Mononuclear cell (primary cell): ENCODE measurements at regions not wholly inside any gene's neighbourhood (a gene's known extent, or its start where the extent isn't known, plus 50 kb on each side); places are given as distances from the start of the nearest gene placed in this dataset.
A peak's percentile ranks its signal among the peaks of the same experiment; 100 is the strongest.

Experiments used
- H3K27me3 ChIP-seq: 2 replicates; pipeline ENCODE4 v1.6.0; 2011; ENCODE audit warnings: low read length, control low read depth; ENCODE audit not compliant: insufficient read depth
- H3K4me1 ChIP-seq: 2 replicates; pipeline ENCODE4 v1.5.1; 2011; ENCODE audit warnings: mild to moderate bottlenecking, low read length, control low read depth; ENCODE audit not compliant: insufficient read depth
- H3K4me3 ChIP-seq: 2 replicates; pipeline ENCODE4 v1.5.1; 2011; ENCODE audit warnings: mild to moderate bottlenecking, low read length, moderate library complexity
- H3K9me3 ChIP-seq: 2 replicates; pipeline ENCODE4 v1.5.1; 2011; ENCODE audit warnings: low read depth, mild to moderate bottlenecking, control low read depth, low read length

- Histone ChIP-seq H3K4me1 (no peaks in the 10 kb centered on the region), H3K9me3 (no peaks in the 10 kb centered on the region), H3K4me3 (no peak overlapping the region), H3K27me3 (peaks cover 21% of the 10 kb centered on the region)
These were observed 126.5 kb downstream of the RMI1 start for GRCh38 chr9:84107081-84107480.

- no peak overlapping the region for H3K4me3 ChIP-seq
These were observed 127.4 kb downstream of the RMI1 start for GRCh38 chr9:84107995-84108394.

GRCh38 chr9:84111726-84112125 lies 131.1 kb downstream of the RMI1 start:
- Histone ChIP-seq H3K4me1 (no peaks in the 10 kb centered on the region), H3K27me3 (peaks cover 6% of the 10 kb centered on the region)

More at GRCh38 chr9:84107995-84108394, 127.4 kb downstream of the RMI1 start:
- Histone ChIP-seq H3K9me3 (no peaks in the 10 kb centered on the region), H3K4me1 (no peaks in the 10 kb centered on the region), H3K27me3 (peaks cover 14% of the 10 kb centered on the region)

GRCh38 chr9:84121991-84122523 lies 141.5 kb downstream of the RMI1 start:
- H3K27me3 ChIP-seq, result peaks cover 5% of the 10 kb centered on the region
- H3K9me3 ChIP-seq, result no peaks in the 10 kb centered on the region
- no peak overlapping the region for H3K4me3 ChIP-seq
- H3K4me1 ChIP-seq, result no peaks in the 10 kb centered on the region

More at GRCh38 chr9:84111726-84112125, 131.1 kb downstream of the RMI1 start:
- no peak overlapping the region for H3K4me3 ChIP-seq
- H3K9me3 ChIP-seq, result peaks cover 9% of the 10 kb centered on the region

GRCh38 chr9:84122572-84122971 lies 142.0 kb downstream of the RMI1 start:
- Histone ChIP-seq H3K9me3 (no peaks in the 10 kb centered on the region), H3K4me3 (no peak overlapping the region), H3K4me1 (no peaks in the 10 kb centered on the region), H3K27me3 (peaks cover 3% of the 10 kb centered on the region)

GRCh38 chr9:84123648-84124406 lies 143.2 kb downstream of the RMI1 start:
- no peaks in the 10 kb centered on the region for H3K4me1 ChIP-seq

GRCh38 chr9:84125046-84125445 lies 144.4 kb downstream of the RMI1 start:
- no peak overlapping the region for H3K4me3 ChIP-seq
- H3K9me3 ChIP-seq, result no peaks in the 10 kb centered on the region
- no peaks in the 10 kb centered on the region for H3K27me3 ChIP-seq
- H3K4me1 ChIP-seq, result no peaks in the 10 kb centered on the region

More at GRCh38 chr9:84123648-84124406, 143.2 kb downstream of the RMI1 start:
- Histone ChIP-seq H3K27me3 (no peaks in the 10 kb centered on the region), H3K4me3 (no peak overlapping the region), H3K9me3 (no peaks in the 10 kb centered on the region)

GRCh38 chr9:84129529-84129928 lies 148.9 kb downstream of the RMI1 start:
- Histone ChIP-seq H3K9me3 (no peaks in the 10 kb centered on the region), H3K27me3 (no peaks in the 10 kb centered on the region), H3K4me1 (no peaks in the 10 kb centered on the region), H3K4me3 (no peak overlapping the region)

- Histone ChIP-seq H3K4me3 (no peak overlapping the region), H3K4me1 (peaks cover 13% of the 10 kb centered on the region), H3K9me3 (no peaks in the 10 kb centered on the region), H3K27me3 (peaks cover 26% of the 10 kb centered on the region)
These were observed 155.7 kb downstream of the RMI1 start for GRCh38 chr9:84136119-84136868.

- peaks cover 40% of the 10 kb centered on the region for H3K27me3 ChIP-seq
- peaks cover 13% of the 10 kb centered on the region for H3K4me1 ChIP-seq
- no peak overlapping the region for H3K4me3 ChIP-seq
- no peaks in the 10 kb centered on the region for H3K9me3 ChIP-seq
These were observed 157.4 kb downstream of the RMI1 start for GRCh38 chr9:84137968-84138367.

- Histone ChIP-seq H3K9me3 (no peaks in the 10 kb centered on the region), H3K27me3 (peaks cover 46% of the 10 kb centered on the region), H3K4me3 (no peak overlapping the region), H3K4me1 (peaks cover 13% of the 10 kb centered on the region)
These were observed 157.9 kb downstream of the RMI1 start for GRCh38 chr9:84138541-84138940.

- H3K4me1 ChIP-seq, result peaks cover 13% of the 10 kb centered on the region
- H3K27me3 ChIP-seq, result peaks cover 46% of the 10 kb centered on the region
- no peaks in the 10 kb centered on the region for H3K9me3 ChIP-seq
- H3K4me3 ChIP-seq, result no peak overlapping the region
These were observed 158.9 kb downstream of the RMI1 start for GRCh38 chr9:84139296-84140070.

- peaks cover 46% of the 10 kb centered on the region for H3K27me3 ChIP-seq
- no peaks in the 10 kb centered on the region for H3K9me3 ChIP-seq
- peak overlapping the region; percentile 26 for H3K4me3 ChIP-seq
- peaks cover 13% of the 10 kb centered on the region for H3K4me1 ChIP-seq
These were observed 160.0 kb downstream of the RMI1 start for GRCh38 chr9:84140535-84141101.

GRCh38 chr9:84141741-84142370 lies 161.3 kb downstream of the RMI1 start:
- Histone ChIP-seq H3K27me3 (peaks cover 46% of the 10 kb centered on the region), H3K4me1 (peaks cover 17% of the 10 kb centered on the region), H3K4me3 (no peak overlapping the region), H3K9me3 (no peaks in the 10 kb centered on the region)
